ENCODE measurements at regions not wholly inside any gene's neighbourhood (a gene's known extent, or its start where the extent isn't known, plus 50 kb on each side); places are given as distances from the start of the nearest gene placed in this dataset.

DNA sequence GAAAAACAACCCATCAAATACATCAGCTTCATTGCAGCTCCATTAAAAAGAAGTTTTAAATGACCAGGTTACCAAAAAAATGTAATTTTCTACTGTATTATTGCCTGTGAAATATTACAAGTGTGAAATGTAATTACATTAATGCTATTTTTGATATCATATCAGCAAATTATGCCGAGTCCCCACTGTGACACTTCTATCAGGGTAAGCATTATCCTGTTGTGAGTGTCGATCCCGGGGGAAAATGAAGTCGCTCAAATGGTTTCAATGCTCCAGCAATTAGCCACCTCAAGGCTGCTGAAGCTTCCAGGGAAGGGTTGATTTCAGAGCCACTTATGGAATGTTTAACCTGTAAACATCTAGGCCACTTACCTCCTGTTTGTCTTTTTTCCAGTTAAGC, 70.4 kb downstream of the RCN1 start:
- no peak for DNase-seq

DNA sequence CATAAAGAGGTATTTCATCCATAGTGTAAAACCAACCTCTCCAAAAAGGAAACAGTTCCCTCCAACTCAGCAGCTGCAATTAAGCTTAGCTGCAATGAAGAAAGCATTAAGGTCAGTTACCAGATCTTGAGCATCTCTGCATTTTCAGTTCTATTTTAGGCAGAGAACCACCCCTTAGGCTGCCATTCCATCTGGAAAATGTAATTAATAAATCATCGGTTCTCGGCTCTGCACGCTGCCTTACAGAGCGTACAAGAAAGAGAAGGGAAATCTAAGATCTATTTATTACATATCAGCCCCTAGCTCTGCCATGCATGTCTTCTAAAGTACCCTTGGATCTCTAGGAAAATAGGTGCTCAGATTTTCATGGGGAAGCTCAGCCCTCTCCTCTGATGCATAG, 71.5 kb downstream of the RCN1 start:
- no peak for DNase-seq

DNA sequence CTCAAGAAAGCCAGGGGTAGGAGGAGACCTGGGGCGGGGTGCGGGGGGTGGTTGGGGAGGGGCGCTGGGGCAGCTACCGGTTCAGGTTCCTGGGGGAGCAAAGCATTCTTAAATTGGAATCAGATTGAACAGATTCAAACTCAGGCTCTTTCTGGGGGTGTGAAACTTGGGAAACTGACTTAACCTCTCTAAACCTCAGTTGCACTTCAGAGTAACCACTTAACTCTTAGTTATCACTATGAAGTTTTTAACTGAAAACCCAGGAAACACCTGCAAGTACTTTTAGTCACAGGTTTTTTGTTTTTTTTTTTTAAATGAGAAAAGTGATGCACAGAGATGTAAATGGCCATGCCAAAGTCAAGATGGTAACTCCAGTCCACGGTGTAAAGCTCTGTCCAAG, 72.0 kb downstream of the RCN1 start:
- DNase-seq = no peak

DNA sequence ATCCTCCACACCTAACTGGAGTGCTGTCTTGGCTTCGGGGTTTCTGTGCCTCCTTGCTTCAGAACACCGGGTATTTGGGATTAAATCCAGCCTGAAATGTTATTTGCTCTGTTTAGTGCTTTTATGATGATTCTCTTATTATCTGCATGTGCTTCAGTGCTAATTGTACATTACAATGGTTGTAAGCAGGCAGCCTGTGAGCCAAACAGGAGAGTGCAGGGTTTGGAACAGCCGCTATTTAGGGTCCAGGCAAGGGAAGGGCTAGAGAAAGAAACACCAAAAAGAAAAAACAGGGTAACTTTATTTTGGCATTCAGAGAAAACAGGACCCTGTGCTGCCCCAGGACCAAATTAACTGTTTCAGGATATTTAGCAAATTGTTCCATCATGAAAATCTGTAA, 72.7 kb downstream of the RCN1 start:
- no peak for DNase-seq

DNA sequence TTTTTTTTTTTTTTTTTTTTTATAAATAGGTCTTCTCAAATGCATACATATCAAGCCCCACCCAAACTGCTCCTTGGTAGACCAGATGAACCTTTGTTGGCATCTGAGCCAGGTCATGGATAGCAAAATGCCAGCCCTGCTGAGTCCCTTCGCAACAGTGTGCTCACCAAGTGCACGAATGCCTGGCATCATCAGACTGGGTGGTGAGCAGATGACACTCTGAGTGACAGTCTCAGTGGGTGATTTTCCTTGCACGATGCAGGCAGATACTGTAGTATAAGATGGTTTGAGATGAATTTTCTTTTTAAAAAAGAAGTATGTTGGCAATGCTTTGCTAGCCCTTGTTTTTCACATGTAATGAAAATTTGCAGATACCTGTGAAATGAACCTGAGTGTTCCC, 74.0 kb downstream of the RCN1 start:
- no peak for DNase-seq

DNA sequence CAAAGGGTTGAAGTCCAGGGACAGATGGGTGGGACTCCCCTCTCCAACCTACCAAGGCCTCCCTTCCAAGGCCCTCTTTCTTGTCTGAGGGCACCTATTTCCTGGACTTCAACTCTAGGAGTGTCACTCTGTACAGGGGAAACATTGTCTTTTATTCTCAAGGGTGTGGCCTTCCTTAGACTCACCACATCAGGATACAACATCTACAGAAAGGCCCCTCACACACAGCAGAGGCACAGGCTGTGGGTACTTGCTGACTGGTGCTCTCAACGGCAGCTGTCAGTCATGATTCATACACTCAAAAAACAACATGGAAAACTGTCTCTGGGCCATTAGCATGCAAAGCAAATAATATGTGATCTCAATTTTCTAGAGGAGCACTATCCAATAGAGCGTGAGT, 78.0 kb downstream of the RCN1 start:
- no peak for DNase-seq

DNA sequence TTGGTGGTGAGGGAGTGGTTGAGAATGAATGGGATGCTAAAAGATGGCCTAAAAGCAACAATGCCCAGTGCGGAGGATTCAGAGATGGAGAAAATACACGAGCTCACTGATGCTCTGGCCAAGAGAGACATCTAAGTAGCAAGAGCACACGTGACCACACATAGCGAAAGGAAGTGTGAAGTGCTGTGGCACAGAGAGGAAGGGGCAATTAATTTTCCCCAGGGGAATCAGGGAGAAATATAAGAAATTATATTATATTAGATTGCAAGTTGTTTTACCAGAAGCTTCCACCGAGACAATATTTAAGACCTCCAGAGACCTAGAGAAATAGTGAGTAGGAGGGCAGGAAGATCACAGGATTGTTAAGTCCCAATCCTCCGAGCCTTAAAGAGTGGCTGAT, 80.6 kb downstream of the RCN1 start:
- DNase-seq = no peak

DNA sequence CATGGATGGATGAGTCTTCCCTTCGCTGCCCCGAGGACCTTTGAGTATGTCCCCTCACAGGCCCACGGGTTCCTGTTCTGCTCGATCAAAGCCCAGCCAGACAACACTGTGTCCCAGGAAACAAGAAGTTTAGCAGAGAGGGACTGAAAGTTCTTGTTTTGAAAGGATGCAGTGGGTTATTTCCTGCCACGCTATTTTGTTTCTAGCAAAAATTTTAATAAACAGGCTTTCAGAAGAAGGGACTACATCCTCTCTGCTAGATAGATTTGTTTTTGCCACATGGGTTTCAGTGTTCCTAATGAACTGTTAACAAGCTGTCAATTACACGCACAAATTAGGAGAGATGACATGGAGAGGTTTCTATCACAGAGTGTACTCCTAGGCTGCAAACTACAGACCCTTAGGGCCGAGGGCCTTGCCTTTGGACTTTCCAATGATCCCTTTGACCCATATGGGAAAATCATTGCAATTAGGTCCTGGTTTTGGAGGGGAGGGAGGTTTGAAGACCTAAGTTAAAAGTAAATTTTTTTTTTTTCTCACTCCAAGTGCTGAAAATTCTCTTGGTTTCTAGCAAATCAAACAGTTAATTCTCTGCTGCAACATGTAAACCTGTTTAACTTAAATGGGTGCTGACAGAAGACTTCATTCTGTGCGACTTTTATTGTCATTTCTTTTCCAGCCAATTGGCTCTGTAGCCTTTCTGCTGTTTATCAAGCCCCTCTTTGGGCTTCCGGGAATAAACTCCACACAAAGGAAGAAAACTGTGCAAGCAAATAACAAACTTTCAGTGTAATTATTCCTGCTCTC, 81.4 kb downstream of the RCN1 start:
- no peak for DNase-seq

DNA sequence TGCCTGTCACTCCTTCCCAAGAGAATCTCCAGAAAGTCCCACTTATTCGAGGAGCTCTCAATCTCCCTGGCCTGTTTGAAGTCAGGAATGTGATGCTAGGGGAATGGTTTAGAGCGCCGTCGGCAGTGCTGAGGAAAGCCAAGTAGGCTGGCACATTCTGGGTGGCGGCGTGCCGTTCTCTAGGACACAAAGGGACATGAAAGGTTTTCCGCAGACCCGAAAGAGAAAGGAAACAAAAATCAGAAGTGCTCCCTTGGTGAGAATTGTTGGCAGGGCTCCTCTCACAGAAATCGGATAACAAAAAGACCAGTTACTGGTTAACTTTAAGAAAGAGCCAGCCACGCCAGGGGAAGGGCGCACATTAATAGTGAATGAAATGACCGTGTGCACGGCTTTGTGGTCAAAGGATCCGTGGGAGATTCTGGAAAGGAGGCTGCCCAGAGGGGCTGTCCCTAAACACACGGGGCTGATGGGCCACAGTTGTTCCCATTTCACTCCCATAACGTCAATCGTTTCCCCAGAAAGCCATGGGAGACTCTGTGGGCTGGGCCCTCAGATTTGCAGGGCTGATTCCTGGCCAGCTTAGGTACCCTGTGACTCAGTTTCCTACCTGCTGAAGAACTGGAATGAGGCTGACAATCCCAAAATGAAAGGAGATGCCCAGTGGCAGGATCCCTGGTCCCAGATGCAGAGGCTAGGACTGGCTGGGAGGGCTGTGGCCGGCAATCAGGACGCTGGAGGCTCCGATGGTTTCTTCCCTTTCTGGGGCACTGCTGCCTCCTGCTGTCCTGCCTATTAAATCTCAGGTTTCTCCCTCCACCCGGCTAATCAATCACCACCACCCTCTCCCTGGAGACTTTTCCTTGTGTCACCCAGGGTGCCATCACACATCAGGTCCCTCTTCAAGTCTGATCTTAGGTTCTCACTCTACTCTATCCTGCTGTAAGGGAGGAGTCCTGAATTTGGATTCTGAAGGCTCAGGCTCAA, 82.3 kb downstream of the RCN1 start:
- peak; percentile 38 for DNase-seq

DNA sequence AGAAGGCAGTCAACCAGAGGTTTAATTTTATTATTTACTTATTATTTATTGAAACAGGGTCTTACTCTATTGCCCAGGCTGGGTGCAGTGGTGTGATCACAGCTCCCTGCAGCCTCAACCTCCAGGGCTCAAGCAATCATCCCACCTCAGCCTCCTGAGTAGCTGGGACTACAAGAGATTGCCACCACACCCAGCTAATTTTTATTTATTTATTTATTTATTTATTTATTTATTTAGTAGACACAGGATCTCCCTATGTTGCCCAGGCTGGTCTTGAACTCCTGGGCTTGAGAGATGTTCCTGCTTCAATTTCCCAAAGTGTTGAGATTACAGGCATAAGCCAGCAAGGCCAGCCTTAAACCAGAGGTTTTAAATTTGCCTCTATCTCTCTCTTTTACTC, 83.1 kb downstream of the RCN1 start:
- no peak for DNase-seq

DNA sequence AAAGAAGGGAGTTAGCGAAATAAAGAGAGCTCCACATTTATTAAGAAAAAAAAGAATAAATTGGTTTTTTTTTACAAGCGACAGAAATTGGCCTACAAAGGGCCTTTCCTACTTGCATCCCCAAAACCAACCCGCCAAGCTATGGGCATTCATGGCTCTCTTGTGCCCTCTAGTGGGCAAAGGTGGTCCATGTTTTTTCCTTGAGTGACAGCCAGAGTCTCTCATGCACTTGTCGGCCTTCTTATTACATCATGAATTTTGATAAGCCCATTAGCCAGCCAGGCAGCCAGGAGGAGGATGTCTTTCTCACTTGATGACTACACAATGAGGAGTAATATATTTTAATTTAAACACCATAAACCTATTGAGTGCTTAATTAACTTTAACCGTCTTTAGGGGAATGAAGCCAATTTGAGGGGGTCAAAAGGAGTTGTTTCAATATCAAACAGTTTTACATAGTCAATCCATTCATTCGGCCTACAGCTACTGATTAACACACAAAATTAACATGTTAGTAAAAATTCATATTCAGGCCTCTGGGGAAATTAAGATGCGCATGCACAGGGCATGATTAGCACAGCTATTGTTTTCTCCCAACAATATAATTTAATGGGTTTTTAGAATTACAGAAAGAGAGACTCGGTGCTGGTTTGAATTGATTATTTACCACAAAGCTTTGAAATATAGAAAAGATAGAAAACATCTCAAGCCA, 85.5 kb downstream of the RCN1 start:
- peak; percentile 66 for DNase-seq

DNA sequence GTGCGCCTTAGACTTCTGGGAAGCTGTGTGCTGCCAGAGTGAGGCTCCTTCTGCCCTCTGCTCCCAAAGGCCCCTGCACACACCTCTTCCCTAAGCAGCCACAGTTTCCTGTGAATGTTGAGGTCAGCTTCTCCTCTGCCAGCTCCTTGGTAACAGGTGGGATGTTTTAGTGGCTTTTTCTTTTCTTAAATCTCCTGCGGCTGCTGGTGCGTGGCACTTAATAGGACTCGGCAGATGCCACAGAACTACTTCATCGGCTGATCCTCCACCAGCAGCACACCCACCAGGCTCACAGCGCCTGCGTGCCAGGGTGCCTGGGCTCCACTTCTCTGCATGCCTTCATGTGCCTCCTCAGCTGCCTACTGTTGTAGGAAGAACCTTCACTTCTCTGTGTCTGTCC, 87.8 kb downstream of the RCN1 start:
- no peak for DNase-seq

DNA sequence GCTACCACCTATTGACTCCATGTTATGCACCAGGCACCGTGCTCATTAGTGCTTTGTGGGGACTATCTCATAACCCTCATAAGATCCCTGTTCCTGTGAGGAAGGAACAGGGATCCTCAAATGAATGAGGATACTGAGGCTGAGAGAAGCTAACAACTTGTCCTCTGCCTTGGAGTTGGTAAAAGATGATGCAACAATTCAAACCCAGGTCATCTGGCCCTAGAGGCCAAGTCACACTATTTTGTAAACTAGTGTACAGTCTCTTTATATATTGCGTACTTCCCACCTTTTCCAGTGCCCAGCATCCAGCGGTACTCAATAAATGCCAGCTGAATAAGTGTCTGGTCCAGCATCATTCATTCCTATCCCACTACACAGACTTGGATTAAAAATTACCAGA, 92.6 kb downstream of the RCN1 start:
- no peak for DNase-seq

DNA sequence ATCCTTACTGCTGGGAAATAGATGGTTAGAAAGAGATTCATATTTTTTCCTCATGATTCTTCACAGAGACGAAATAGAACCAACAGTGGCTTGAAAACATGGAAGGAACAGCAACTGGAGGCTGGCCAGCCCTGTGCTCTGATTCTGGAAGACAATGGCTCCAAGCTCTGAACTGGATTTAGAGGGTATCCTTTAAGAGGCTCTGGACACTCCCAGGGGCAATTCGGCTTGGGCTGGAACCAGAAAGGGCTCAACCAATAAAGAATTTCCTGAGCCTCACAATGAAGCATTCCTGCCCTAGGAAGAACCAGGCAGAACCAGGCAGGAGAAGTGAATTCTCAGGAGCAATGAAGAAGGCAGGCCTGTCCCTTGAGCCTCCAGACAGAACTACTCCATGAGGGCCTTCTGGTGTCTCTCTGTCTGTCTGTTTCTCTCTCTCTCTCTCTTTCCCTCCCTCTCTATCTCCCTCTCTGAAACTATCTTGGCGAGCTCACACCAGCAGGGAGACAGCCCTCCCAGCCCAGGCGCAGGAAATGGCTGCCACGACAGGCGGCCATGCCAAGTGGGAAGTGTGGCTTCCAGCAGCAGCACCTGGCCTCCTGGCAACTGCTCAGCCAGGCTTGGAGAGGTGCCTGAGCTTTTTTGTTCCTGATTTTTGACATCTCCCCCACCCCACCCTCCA, 93.3 kb downstream of the RCN1 start:
- DNase-seq = no peak

DNA sequence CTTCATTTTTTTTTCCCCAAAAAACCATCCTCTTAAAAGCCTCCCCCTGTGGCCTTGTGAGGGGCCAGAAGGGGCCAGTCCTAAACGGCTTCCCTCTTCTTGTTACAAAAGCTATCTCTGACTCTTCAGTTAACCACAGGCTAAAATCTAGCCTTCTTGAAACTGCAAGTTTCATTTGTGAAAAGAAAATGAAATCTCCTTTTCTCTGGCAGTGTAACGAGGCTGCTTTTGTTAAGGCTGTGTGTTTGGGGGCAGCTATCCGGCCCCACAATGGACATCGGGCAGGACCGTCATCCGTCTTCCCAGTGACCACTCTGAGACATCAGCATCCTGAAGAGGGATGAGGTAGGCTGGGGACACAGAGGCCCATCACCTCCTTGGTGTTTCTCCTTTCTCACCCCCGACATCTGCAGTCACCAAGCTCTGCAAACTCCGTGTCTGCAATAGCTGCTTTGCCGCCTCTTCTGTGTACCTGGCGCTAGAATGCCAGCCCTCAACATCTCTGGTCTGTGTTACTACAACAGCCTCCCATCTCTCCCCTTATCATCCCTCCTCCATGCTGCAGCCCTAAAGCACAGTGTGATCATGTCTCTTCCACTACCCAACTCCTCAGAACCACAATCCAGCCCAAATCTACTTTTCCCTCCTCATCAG, 94.0 kb downstream of the RCN1 start:
- no peak for DNase-seq

DNA sequence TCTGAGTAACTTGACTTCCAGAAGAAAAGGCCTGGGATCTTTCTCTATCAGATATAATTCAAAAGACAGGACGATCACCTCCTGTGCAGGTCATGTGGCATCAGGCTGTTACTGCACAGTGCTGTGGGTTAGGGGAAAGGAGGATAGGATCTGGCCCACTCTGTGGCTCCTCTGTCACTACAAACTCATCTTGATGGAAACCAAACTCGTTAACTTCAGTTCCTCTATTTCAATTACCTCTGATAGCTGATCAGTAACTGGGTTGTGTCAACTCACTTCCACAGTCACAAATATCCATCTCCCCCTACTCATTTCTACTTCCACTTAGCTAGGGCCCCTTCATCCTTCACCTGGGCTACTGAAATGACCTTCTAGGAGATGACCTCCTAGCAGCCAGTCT, 95.2 kb downstream of the RCN1 start:
- DNase-seq = no peak

DNA sequence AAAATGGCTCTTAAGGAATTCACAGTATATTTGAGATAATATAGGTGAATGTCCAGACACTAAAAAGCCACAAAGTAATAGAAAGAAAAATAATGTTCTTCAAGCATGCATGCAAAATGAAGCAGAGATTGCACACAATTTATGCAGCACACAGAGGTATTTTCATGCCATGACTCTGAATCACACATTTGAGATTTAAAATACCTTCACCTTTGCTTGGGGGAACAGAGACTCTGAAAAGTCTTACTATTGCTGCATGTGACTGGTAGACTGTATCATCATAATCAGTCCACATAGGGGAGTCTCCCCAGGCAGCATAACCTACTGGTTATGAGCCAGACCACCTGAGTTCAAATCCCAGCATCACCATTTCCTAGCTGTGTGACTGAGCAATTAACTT, 96.2 kb downstream of the RCN1 start:
- DNase-seq = no peak

DNA sequence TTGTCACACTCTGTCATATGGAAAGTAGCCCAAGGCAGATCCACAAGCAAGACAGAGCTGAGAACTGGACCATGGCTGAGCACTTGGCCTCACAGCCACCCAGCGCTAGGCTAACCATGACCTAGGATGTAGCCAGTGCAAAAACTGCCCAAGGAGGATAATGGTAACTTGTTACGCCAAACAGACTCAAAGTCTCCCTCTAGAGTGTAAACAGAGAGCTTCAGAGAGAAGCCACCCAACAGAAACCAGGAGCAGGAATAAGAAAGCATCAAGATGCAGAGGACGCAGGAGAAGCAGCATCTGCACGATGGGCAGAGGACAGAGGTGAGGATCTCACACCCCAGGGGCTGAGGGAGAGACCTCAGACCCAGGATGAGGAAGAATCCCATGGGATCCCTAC, 97.9 kb downstream of the RCN1 start:
- no peak for DNase-seq

DNA sequence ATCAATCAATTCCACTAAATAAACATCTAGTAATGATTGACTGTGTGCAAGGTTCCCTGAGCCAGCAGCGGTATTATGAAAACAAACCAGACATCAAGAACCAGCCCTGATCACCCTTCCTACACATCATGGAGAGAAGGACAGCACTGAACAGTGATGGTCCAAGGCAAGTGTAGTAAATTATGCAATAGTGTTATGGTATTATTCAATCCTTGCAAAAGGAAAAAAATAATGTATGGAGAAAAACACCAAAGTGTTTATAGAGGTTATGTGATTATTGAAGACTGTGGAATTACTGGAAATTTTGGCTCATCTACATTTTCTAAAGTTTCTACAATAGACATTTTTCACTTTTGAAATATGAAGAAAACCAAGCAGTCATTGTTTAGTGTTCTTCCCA, 105.3 kb downstream of the RCN1 start:
- DNase-seq = no peak

DNA sequence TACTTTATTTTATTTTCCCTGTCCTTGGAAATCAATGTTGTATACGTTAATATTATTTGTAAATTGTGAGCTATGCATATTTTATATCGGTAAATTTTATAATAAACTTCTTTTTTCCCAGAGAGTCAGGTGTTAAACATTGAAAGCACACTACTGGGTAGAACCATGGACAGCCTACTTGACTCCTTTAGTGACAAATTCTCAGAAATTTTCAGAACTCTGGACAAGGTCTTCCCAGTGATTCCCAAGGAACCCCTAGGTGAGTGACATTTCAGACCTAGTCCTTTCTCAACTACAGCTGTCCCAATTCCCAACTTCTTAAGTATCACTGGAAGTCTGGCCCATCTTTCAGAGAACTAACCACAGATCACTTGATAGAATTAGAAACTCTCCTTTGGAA, 107.2 kb downstream of the RCN1 start:
- no peak for DNase-seq

DNA sequence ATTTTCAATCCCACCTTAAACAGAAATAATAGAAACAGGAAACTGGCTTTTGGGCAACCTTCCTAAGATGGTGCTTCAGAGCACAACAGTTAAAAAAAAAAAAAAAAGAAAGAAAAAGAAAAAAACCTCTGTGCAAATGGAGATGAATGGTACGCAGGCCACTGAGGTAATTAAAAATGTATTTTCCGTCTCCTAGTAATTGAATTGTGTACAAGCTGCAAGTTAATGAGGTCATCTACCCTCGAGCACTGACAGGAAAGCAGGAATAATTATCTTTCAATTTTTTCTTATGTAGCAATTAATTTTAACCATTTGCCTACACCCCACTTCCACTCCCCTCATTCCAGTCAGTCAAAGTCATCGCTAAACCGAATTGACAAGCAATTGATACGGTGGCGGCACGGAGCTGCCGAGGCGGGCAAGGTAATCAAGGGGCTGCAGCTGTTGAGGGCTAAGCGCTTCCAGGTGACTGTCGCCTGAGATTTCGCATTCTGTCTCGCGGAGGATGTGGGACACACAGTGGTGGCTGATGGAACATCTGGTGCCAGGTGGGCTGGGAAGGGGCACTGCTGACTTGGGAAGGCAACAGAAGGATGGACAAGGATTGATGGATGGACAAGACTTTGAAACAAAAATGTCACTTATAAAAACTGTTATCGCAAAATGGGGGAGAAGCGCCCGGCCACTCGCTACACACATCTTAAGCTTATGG, 109.4 kb downstream of the RCN1 start:
- DNase-seq = no peak

DNA sequence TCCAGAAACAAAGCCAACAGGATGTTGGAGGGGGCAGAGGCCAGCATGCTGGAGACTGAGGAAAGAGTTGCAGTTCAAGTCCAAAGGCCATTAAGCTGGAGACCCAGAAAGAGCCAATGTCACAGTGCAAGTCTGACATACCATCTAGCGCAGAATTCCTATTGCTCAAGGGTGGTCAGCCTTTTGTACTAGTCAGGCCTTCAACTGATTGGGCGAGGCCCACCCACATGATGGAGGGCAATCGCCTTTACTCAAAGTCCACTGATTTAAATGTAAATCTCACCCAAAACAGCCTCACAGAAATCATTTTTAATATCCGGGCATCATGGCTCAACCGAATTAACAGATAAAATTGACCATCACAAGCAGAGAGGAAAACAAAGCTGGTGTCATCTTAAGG, 113.9 kb downstream of the RCN1 start:
- DNase-seq = no peak
